AML-193 (cell line): ENCODE measurements at regions not wholly inside any gene's neighbourhood (a gene's known extent, or its start where the extent isn't known, plus 50 kb on each side); places are given as distances from the start of the nearest gene placed in this dataset.

ENCODE experiments used
- DNase-seq, 2 experiments: peaks; one replicate each; lab custom pipeline; 2025; lab: John Stamatoyannopoulos, UW

- DNase-seq: no peak
These were observed 131.1 kb upstream of the NBEA start for GRCh38 chr13:34810996-34811395.

GRCh38 chr13:34815526-34815925 is 126.5 kb upstream of the NBEA start:
- DNase-seq: no peak

GRCh38 chr13:34816245-34816884 is 125.7 kb upstream of the NBEA start:
- no peak for DNase-seq

- no peak for DNase-seq
These were observed 125.0 kb upstream of the NBEA start for GRCh38 chr13:34816908-34817665.

- no peak for DNase-seq
These were observed 119.4 kb upstream of the NBEA start for GRCh38 chr13:34822650-34823049.

GRCh38 chr13:34826432-34826831 is 115.6 kb upstream of the NBEA start:
- DNase-seq: no peak

- DNase-seq: no peak
These were observed 108.4 kb upstream of the NBEA start for GRCh38 chr13:34833562-34834182.

- DNase-seq: no peak
These were observed 99.6 kb upstream of the NBEA start for GRCh38 chr13:34842466-34842865.

- DNase-seq: no peak
These were observed 94.3 kb upstream of the NBEA start for GRCh38 chr13:34847766-34848165.

- no peak for DNase-seq
These were observed 92.7 kb upstream of the NBEA start for GRCh38 chr13:34849406-34849805.

GRCh38 chr13:34853161-34853560 is 88.9 kb upstream of the NBEA start:
- no peak for DNase-seq

- DNase-seq: no peak
These were observed 84.3 kb upstream of the NBEA start for GRCh38 chr13:34857558-34858325.

GRCh38 chr13:34862311-34862710 is 79.8 kb upstream of the NBEA start:
- no peak for DNase-seq

- no peak for DNase-seq
These were observed 79.4 kb upstream of the NBEA start for GRCh38 chr13:34862716-34863115.

- DNase-seq: no peak
These were observed 78.5 kb upstream of the NBEA start for GRCh38 chr13:34863360-34864135.

GRCh38 chr13:34864671-34865070 is 77.4 kb upstream of the NBEA start:
- no peak for DNase-seq

- no peak for DNase-seq
These were observed 74.5 kb upstream of the NBEA start for GRCh38 chr13:34867590-34867989.

- no peak for DNase-seq
These were observed 73.3 kb upstream of the NBEA start for GRCh38 chr13:34868733-34869132.

GRCh38 chr13:34869696-34870095 is 72.4 kb upstream of the NBEA start:
- no peak for DNase-seq

- no peak for DNase-seq
These were observed 63.7 kb upstream of the NBEA start for GRCh38 chr13:34878329-34878728.

- no peak for DNase-seq
These were observed 62.2 kb upstream of the NBEA start for GRCh38 chr13:34879851-34880250.

GRCh38 chr13:34881494-34881893 is 60.6 kb upstream of the NBEA start:
- no peak for DNase-seq
